MM.1S (cell line): ENCODE measurements at regions not wholly inside any gene's neighbourhood (a gene's known extent, or its start where the extent isn't known, plus 50 kb on each side); places are given as distances from the start of the nearest gene placed in this dataset.

Experiments
- CTCF ChIP-seq: fragments of 300-600 bp; sonication (generic); IDR thresholded peaks from 2 replicates; pipeline ENCODE4 v1.5.1; 2016; ENCODE audit warnings: antibody characterized with exemption, low read length, mixed read lengths
- EZH2 ChIP-seq: fragments of 300-600 bp; sonication (generic); optimal IDR thresholded peaks from 2 replicates; pipeline ENCODE3; 2017; ENCODE audit warnings: low read depth, mild to moderate bottlenecking, antibody characterized with exemption, low read length, mixed read lengths

- no peak for TF ChIP-seq EZH2
- no peak for TF ChIP-seq CTCF
These were observed 167.7 kb downstream of the ACTL7B start for GRCh38 chr9:108688051-108688450.
